ENCODE measurements at regions not wholly inside any gene's neighbourhood (a gene's known extent, or its start where the extent isn't known, plus 50 kb on each side); places are given as distances from the start of the nearest gene placed in this dataset.

DNA sequence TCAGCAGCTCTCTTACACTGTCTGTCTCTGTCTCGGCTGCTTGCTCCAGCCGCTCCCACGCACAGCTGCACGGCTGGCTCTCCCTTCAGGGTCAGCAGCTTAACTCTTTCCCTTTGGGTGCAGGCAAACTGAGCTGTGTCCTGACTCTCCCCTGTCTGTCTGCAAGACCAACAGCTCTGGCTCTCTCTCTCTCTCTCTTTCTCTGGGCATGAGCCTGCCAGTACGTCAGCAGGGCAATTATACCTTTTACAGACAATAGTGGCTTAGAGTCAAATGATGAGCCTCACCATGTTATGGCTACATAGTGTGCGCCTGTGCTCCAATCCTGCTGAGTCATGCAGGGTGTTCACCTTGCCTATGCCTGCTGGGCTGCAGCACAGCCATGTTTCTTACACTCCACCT lies 120.5 kb upstream of the DDHD1 start:
- no peak for TF ChIP-seq EZH2 (IDR thresholded peaks at IDR 0.05; ENCODE audit: borderline replicate concordance, low read length)
- TF ChIP-seq, protein P1, sequence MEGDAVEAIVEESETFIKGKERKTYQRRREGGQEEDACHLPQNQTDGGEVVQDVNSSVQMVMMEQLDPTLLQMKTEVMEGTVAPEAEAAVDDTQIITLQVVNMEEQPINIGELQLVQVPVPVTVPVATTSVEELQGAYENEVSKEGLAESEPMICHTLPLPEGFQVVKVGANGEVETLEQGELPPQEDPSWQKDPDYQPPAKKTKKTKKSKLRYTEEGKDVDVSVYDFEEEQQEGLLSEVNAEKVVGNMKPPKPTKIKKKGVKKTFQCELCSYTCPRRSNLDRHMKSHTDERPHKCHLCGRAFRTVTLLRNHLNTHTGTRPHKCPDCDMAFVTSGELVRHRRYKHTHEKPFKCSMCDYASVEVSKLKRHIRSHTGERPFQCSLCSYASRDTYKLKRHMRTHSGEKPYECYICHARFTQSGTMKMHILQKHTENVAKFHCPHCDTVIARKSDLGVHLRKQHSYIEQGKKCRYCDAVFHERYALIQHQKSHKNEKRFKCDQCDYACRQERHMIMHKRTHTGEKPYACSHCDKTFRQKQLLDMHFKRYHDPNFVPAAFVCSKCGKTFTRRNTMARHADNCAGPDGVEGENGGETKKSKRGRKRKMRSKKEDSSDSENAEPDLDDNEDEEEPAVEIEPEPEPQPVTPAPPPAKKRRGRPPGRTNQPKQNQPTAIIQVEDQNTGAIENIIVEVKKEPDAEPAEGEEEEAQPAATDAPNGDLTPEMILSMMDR (IDR thresholded peaks at IDR 0.05; ENCODE audit: low read length): no peak
